Breast epithelium (tissue), 3 donors: ENCODE measurements at regions not wholly inside any gene's neighbourhood (a gene's known extent, or its start where the extent isn't known, plus 50 kb on each side); places are given as distances from the start of the nearest gene placed in this dataset.

ENCODE experiments used
- POLR2AphosphoS5 ChIP-seq, 3 donors: sonication (generic); formaldehyde crosslinking; IDR thresholded peaks; one replicate each; pipeline ENCODE4 v1.6.1; 2017; ENCODE audit warnings: antibody characterized with exemption in 3 of 3
- TF ChIP-seq, protein P1 (sequence below), 3 donors: fragments of 450-650 bp; IDR thresholded peaks; one replicate each; pipeline ENCODE4 v1.5.1; 2016 to 2017; ENCODE audit warnings: antibody characterized with exemption in 3 of 3, mild to moderate bottlenecking in 3 of 3, moderate library complexity in 3 of 3

DNA sequence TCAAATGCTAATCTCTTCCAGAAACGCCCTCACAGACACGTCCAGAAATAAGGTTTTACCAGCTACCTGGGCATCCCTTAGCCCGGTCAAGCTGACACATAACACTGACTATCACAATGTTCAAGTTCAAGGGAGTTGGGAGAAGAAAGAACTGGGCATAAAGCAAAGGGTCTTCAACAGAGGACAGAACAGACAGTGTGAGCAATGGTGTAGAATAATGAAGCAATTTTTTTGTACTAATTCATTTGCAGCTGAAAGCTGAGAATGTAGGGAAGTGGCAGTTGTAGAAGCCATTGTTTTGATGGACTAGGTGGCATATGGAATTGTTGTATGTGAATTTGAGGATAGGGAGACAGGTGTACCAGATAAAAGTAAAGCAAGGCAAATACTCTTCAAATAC lies 58.1 kb upstream of the WDFY2 start:
- TF ChIP-seq POLR2AphosphoS5 (IDR thresholded peaks at IDR 0.05), result no peak
- TF ChIP-seq, protein P1, sequence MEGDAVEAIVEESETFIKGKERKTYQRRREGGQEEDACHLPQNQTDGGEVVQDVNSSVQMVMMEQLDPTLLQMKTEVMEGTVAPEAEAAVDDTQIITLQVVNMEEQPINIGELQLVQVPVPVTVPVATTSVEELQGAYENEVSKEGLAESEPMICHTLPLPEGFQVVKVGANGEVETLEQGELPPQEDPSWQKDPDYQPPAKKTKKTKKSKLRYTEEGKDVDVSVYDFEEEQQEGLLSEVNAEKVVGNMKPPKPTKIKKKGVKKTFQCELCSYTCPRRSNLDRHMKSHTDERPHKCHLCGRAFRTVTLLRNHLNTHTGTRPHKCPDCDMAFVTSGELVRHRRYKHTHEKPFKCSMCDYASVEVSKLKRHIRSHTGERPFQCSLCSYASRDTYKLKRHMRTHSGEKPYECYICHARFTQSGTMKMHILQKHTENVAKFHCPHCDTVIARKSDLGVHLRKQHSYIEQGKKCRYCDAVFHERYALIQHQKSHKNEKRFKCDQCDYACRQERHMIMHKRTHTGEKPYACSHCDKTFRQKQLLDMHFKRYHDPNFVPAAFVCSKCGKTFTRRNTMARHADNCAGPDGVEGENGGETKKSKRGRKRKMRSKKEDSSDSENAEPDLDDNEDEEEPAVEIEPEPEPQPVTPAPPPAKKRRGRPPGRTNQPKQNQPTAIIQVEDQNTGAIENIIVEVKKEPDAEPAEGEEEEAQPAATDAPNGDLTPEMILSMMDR (IDR thresholded peaks at IDR 0.05), result no peak
